ENCODE measurements at regions not wholly inside any gene's neighbourhood (a gene's known extent, or its start where the extent isn't known, plus 50 kb on each side); places are given as distances from the start of the nearest gene placed in this dataset.

DNA sequence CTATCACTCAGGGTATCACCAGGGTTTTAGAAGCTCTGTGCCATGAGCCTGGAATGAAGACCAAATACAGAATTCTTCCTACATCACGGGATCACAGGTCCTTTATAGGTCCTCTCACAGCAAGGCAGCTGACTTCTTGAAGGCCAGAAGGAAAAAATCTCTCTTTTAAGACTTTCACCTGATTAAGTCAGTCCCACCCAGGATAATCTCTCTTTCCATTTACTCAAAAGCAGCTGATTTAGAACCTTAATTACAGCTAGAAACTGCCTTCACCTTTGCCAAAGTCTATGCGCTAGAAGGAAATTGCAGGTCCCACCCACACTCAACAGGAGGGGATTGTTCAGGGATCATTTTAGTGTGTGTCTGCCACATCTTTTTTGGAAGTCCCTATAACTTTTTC is 135.1 kb downstream of the RAB11FIP2 start:
- TF ChIP-seq, protein P1, sequence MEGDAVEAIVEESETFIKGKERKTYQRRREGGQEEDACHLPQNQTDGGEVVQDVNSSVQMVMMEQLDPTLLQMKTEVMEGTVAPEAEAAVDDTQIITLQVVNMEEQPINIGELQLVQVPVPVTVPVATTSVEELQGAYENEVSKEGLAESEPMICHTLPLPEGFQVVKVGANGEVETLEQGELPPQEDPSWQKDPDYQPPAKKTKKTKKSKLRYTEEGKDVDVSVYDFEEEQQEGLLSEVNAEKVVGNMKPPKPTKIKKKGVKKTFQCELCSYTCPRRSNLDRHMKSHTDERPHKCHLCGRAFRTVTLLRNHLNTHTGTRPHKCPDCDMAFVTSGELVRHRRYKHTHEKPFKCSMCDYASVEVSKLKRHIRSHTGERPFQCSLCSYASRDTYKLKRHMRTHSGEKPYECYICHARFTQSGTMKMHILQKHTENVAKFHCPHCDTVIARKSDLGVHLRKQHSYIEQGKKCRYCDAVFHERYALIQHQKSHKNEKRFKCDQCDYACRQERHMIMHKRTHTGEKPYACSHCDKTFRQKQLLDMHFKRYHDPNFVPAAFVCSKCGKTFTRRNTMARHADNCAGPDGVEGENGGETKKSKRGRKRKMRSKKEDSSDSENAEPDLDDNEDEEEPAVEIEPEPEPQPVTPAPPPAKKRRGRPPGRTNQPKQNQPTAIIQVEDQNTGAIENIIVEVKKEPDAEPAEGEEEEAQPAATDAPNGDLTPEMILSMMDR (IDR thresholded peaks at IDR 0.05 in 2 of 3, conservative IDR thresholded peaks at IDR 0.05 in 1 of 3; ENCODE audit: borderline replicate concordance in 1 of 3, insufficient read depth in 1 of 3, low read depth in 2 of 3, low read length in 2 of 3) = no peak
- no peak for TF ChIP-seq ZBTB33 (IDR thresholded peaks at IDR 0.05; ENCODE audit: extremely low read depth, insufficient replicate concordance, low read length)
- TF ChIP-seq, protein P2, sequence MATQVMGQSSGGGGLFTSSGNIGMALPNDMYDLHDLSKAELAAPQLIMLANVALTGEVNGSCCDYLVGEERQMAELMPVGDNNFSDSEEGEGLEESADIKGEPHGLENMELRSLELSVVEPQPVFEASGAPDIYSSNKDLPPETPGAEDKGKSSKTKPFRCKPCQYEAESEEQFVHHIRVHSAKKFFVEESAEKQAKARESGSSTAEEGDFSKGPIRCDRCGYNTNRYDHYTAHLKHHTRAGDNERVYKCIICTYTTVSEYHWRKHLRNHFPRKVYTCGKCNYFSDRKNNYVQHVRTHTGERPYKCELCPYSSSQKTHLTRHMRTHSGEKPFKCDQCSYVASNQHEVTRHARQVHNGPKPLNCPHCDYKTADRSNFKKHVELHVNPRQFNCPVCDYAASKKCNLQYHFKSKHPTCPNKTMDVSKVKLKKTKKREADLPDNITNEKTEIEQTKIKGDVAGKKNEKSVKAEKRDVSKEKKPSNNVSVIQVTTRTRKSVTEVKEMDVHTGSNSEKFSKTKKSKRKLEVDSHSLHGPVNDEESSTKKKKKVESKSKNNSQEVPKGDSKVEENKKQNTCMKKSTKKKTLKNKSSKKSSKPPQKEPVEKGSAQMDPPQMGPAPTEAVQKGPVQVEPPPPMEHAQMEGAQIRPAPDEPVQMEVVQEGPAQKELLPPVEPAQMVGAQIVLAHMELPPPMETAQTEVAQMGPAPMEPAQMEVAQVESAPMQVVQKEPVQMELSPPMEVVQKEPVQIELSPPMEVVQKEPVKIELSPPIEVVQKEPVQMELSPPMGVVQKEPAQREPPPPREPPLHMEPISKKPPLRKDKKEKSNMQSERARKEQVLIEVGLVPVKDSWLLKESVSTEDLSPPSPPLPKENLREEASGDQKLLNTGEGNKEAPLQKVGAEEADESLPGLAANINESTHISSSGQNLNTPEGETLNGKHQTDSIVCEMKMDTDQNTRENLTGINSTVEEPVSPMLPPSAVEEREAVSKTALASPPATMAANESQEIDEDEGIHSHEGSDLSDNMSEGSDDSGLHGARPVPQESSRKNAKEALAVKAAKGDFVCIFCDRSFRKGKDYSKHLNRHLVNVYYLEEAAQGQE (IDR thresholded peaks at IDR 0.05; ENCODE audit: low read depth) = no peak
- TF ChIP-seq POLR2A (IDR thresholded peaks at IDR 0.05; ENCODE audit: borderline replicate concordance, extremely low read depth, insufficient read depth, insufficient read length) = no peak
